K562 (cell line): ENCODE measurements at regions not wholly inside any gene's neighbourhood (a gene's known extent, or its start where the extent isn't known, plus 50 kb on each side); places are given as distances from the start of the nearest gene placed in this dataset.

Source experiments
- EZH2 ChIP-seq: IDR thresholded peaks from 2 replicates; pipeline ENCODE4 v1.6.1; 2012; ENCODE audit warnings: low read depth, mild to moderate bottlenecking, inconsistent platforms, low read length, borderline replicate concordance
- ILF3 ChIP-seq: fragments of 450-650 bp; IDR thresholded peaks from 2 replicates; pipeline ENCODE4 v1.6.1; 2018; ENCODE audit warnings: antibody characterized with exemption, mild to moderate bottlenecking, moderate library complexity, borderline replicate concordance
- JUN ChIP-seq, 2 experiments: sonication (generic) in 1 of 2; formaldehyde crosslinking in 1 of 2; IDR thresholded peaks; 2 replicates each; pipeline versions ENCODE4 v1.6.1 to v1.8.0; 2012 to 2022; ENCODE audit warnings: borderline replicate concordance in 2 of 2, mild to moderate bottlenecking in 2 of 2, improper control_type of control experiment in 1 of 2, low read depth in 1 of 2, low read length in 1 of 2, missing genetic modification reagents in 1 of 2
- MYBL2 ChIP-seq, 2 experiments: fragments of 450-650 bp in 1 of 2; sonication (generic) in 1 of 2; formaldehyde crosslinking in 1 of 2; IDR thresholded peaks; 2 replicates each; pipeline versions ENCODE4 v1.6.1 to v1.8.1; 2017 to 2022; ENCODE audit warnings: borderline replicate concordance in 1 of 2, inconsistent platforms in 1 of 2, low read depth in 1 of 2, mild to moderate bottlenecking in 1 of 2, missing genetic modification reagents in 1 of 2, moderate library complexity in 1 of 2
- POLR2A ChIP-seq: fragments of 450-650 bp; conservative IDR thresholded peaks from 2 replicates; pipeline ENCODE4 v1.6.1; 2016
- POLR3G ChIP-seq: IDR thresholded peaks from 2 replicates; pipeline ENCODE4 v1.6.1; 2011; ENCODE audit not compliant: insufficient read length, insufficient replicate concordance; ENCODE audit errors: extremely low read depth
- PTBP1 ChIP-seq: fragments of 200-400 bp; formaldehyde crosslinking; IDR thresholded peaks from 2 replicates; pipeline ENCODE4 v1.6.1; 2017; ENCODE audit warnings: low read depth, low read length
- SIN3B ChIP-seq: fragments of 450-650 bp; IDR thresholded peaks from 2 replicates; pipeline ENCODE4 v1.6.1; 2017; ENCODE audit warnings: low read depth, mild to moderate bottlenecking, moderate library complexity
- ZFP36 ChIP-seq: fragments of 150-350 bp; IDR thresholded peaks from 2 replicates; pipeline ENCODE4 v1.6.1; 2018; ENCODE audit warnings: low read length, low read depth; ENCODE audit not compliant: partially characterized antibody
- ZNF785 ChIP-seq: fragments of 250-450 bp; sonication (Bioruptor Pico); IDR thresholded peaks from 2 replicates; pipeline ENCODE4 v1.4.0; 2020; ENCODE audit warnings: mild to moderate bottlenecking
- TF ChIP-seq, protein P1 (sequence below): sonication (generic); formaldehyde crosslinking; IDR thresholded peaks from 2 replicates; pipeline ENCODE4 v1.8.1; 2022; ENCODE audit warnings: missing genetic modification reagents
- TF ChIP-seq, protein P2 (sequence below), 3 experiments: IDR thresholded peaks in 2 of 3; conservative IDR thresholded peaks in 1 of 3; 2 replicates each; pipeline ENCODE4 v1.5.1; 2011 to 2012; ENCODE audit warnings: low read length in 3 of 3, mild to moderate bottlenecking in 3 of 3, control low read depth in 2 of 3, improper control_type of control experiment in 1 of 3, inconsistent platforms in 1 of 3, low read depth in 1 of 3, mixed read lengths in 1 of 3, moderate library complexity in 1 of 3; ENCODE audit not compliant: insufficient read depth in 2 of 3
- TF ChIP-seq, protein P3 (sequence below), 2 experiments: fragments of 450-650 bp; formaldehyde crosslinking in 1 of 2; IDR thresholded peaks; 2 replicates each; pipeline versions ENCODE4 v1.4.0 to v1.6.1; 2014 to 2020; ENCODE audit warnings: mild to moderate bottlenecking in 2 of 2, borderline replicate concordance in 1 of 2, low read depth in 1 of 2
- TF ChIP-seq, protein P4 (sequence below): fragments of 450-650 bp; IDR thresholded peaks from 2 replicates; pipeline ENCODE4 v1.6.1; 2018; ENCODE audit not compliant: partially characterized antibody

DNA sequence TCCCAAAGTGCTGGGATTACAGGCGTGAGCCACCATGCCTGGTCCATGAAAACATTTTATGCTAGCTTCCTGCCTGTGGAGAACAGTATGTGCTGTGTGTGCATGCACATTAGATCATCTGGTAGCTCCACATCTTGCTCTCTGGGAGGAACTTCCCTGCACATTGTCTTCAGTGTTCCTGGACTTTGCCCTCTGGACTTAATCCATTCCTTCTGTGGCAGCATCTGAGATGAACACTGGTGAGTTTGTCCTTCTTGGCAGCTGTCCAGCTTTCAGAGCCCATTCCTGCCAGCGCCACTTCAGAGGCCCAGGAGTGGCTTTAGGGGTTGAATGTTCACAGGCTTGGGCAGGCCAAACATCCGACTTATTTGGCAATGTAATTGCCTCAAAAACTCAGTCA, 65.2 kb downstream of the POU3F3 start:
- TF ChIP-seq ZFP36 (no peak), PTBP1 (no peak), SIN3B (no peak), JUN (IDR thresholded peaks at IDR 0.05; ENCODE audit: borderline replicate concordance, low read depth, low read length) (no peak), JUN (CRISPR knock-in tag; IDR thresholded peaks at IDR 0.05; ENCODE audit: borderline replicate concordance) (no peak), POLR2A (no peak), MYBL2 (IDR thresholded peaks at IDR 0.05; ENCODE audit: low read depth) (no peak), MYBL2 (CRISPR knock-in tag; IDR thresholded peaks at IDR 0.05; ENCODE audit: borderline replicate concordance) (no peak), ILF3 (no peak), POLR3G (no peak), ZNF785 (CRISPR knock-in tag) (no peak), EZH2 (no peak)
- TF ChIP-seq, protein P1, sequence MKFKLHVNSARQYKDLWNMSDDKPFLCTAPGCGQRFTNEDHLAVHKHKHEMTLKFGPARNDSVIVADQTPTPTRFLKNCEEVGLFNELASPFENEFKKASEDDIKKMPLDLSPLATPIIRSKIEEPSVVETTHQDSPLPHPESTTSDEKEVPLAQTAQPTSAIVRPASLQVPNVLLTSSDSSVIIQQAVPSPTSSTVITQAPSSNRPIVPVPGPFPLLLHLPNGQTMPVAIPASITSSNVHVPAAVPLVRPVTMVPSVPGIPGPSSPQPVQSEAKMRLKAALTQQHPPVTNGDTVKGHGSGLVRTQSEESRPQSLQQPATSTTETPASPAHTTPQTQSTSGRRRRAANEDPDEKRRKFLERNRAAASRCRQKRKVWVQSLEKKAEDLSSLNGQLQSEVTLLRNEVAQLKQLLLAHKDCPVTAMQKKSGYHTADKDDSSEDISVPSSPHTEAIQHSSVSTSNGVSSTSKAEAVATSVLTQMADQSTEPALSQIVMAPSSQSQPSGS (CRISPR knock-in tag), result no peak
- TF ChIP-seq, protein P2, sequence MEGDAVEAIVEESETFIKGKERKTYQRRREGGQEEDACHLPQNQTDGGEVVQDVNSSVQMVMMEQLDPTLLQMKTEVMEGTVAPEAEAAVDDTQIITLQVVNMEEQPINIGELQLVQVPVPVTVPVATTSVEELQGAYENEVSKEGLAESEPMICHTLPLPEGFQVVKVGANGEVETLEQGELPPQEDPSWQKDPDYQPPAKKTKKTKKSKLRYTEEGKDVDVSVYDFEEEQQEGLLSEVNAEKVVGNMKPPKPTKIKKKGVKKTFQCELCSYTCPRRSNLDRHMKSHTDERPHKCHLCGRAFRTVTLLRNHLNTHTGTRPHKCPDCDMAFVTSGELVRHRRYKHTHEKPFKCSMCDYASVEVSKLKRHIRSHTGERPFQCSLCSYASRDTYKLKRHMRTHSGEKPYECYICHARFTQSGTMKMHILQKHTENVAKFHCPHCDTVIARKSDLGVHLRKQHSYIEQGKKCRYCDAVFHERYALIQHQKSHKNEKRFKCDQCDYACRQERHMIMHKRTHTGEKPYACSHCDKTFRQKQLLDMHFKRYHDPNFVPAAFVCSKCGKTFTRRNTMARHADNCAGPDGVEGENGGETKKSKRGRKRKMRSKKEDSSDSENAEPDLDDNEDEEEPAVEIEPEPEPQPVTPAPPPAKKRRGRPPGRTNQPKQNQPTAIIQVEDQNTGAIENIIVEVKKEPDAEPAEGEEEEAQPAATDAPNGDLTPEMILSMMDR (IDR thresholded peaks at IDR 0.05 in 2 of 3, conservative IDR thresholded peaks at IDR 0.05 in 1 of 3; ENCODE audit: insufficient read depth in 2 of 3, low read depth in 1 of 3, low read length in 3 of 3), result no peak
- TF ChIP-seq, protein P3, sequence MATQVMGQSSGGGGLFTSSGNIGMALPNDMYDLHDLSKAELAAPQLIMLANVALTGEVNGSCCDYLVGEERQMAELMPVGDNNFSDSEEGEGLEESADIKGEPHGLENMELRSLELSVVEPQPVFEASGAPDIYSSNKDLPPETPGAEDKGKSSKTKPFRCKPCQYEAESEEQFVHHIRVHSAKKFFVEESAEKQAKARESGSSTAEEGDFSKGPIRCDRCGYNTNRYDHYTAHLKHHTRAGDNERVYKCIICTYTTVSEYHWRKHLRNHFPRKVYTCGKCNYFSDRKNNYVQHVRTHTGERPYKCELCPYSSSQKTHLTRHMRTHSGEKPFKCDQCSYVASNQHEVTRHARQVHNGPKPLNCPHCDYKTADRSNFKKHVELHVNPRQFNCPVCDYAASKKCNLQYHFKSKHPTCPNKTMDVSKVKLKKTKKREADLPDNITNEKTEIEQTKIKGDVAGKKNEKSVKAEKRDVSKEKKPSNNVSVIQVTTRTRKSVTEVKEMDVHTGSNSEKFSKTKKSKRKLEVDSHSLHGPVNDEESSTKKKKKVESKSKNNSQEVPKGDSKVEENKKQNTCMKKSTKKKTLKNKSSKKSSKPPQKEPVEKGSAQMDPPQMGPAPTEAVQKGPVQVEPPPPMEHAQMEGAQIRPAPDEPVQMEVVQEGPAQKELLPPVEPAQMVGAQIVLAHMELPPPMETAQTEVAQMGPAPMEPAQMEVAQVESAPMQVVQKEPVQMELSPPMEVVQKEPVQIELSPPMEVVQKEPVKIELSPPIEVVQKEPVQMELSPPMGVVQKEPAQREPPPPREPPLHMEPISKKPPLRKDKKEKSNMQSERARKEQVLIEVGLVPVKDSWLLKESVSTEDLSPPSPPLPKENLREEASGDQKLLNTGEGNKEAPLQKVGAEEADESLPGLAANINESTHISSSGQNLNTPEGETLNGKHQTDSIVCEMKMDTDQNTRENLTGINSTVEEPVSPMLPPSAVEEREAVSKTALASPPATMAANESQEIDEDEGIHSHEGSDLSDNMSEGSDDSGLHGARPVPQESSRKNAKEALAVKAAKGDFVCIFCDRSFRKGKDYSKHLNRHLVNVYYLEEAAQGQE (IDR thresholded peaks at IDR 0.05; ENCODE audit: borderline replicate concordance), result no peak
- TF ChIP-seq, protein P3 (CRISPR knock-in tag; IDR thresholded peaks at IDR 0.05; ENCODE audit: low read depth), result no peak
- TF ChIP-seq, protein P4, sequence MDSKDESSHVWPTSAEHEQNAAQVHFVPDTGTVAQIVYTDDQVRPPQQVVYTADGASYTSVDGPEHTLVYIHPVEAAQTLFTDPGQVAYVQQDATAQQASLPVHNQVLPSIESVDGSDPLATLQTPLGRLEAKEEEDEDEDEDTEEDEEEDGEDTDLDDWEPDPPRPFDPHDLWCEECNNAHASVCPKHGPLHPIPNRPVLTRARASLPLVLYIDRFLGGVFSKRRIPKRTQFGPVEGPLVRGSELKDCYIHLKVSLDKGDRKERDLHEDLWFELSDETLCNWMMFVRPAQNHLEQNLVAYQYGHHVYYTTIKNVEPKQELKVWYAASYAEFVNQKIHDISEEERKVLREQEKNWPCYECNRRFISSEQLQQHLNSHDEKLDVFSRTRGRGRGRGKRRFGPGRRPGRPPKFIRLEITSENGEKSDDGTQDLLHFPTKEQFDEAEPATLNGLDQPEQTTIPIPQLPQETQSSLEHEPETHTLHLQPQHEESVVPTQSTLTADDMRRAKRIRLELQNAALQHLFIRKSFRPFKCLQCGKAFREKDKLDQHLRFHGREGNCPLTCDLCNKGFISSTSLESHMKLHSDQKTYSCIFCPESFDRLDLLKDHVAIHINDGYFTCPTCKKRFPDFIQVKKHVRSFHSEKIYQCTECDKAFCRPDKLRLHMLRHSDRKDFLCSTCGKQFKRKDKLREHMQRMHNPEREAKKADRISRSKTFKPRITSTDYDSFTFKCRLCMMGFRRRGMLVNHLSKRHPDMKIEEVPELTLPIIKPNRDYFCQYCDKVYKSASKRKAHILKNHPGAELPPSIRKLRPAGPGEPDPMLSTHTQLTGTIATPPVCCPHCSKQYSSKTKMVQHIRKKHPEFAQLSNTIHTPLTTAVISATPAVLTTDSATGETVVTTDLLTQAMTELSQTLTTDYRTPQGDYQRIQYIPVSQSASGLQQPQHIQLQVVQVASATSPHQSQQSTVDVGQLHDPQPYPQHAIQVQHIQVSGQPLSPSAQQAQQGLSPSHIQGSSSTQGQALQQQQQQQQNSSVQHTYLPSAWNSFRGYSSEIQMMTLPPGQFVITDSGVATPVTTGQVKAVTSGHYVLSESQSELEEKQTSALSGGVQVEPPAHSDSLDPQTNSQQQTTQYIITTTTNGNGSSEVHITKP, result no peak
